ENCODE measurements at regions not wholly inside any gene's neighbourhood (a gene's known extent, or its start where the extent isn't known, plus 50 kb on each side); places are given as distances from the start of the nearest gene placed in this dataset.

DNA sequence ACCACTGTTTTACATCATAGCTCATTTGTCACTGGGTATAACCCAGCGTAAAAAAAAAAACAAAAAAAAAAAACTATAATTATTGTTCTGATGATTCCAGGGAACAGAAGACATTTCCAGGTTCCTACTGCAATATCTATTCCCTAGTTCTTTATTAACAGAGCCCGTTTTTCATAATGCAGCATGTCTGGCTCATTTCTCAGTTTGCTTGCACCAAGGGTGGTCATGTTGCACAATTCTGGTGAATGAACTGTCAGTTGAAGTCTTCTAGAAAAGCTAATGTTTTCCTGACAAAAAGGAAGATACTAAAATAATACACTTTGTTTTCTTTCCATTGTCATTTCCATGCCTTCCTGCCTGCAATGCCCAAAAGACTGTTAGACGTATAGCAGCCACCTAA, 180.1 kb downstream of the RDH14 start:
- TF ChIP-seq CREB1 (CRISPR knock-in tag; IDR thresholded peaks at IDR 0.05; ENCODE audit: low read depth), result no peak
- TF ChIP-seq, protein P1, sequence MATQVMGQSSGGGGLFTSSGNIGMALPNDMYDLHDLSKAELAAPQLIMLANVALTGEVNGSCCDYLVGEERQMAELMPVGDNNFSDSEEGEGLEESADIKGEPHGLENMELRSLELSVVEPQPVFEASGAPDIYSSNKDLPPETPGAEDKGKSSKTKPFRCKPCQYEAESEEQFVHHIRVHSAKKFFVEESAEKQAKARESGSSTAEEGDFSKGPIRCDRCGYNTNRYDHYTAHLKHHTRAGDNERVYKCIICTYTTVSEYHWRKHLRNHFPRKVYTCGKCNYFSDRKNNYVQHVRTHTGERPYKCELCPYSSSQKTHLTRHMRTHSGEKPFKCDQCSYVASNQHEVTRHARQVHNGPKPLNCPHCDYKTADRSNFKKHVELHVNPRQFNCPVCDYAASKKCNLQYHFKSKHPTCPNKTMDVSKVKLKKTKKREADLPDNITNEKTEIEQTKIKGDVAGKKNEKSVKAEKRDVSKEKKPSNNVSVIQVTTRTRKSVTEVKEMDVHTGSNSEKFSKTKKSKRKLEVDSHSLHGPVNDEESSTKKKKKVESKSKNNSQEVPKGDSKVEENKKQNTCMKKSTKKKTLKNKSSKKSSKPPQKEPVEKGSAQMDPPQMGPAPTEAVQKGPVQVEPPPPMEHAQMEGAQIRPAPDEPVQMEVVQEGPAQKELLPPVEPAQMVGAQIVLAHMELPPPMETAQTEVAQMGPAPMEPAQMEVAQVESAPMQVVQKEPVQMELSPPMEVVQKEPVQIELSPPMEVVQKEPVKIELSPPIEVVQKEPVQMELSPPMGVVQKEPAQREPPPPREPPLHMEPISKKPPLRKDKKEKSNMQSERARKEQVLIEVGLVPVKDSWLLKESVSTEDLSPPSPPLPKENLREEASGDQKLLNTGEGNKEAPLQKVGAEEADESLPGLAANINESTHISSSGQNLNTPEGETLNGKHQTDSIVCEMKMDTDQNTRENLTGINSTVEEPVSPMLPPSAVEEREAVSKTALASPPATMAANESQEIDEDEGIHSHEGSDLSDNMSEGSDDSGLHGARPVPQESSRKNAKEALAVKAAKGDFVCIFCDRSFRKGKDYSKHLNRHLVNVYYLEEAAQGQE (IDR thresholded peaks at IDR 0.05; ENCODE audit: unreplicated experiment), result no peak
- TF ChIP-seq EZH2 (IDR thresholded peaks at IDR 0.05; ENCODE audit: low read depth, unreplicated experiment), result no peak
- TF ChIP-seq, protein P2, sequence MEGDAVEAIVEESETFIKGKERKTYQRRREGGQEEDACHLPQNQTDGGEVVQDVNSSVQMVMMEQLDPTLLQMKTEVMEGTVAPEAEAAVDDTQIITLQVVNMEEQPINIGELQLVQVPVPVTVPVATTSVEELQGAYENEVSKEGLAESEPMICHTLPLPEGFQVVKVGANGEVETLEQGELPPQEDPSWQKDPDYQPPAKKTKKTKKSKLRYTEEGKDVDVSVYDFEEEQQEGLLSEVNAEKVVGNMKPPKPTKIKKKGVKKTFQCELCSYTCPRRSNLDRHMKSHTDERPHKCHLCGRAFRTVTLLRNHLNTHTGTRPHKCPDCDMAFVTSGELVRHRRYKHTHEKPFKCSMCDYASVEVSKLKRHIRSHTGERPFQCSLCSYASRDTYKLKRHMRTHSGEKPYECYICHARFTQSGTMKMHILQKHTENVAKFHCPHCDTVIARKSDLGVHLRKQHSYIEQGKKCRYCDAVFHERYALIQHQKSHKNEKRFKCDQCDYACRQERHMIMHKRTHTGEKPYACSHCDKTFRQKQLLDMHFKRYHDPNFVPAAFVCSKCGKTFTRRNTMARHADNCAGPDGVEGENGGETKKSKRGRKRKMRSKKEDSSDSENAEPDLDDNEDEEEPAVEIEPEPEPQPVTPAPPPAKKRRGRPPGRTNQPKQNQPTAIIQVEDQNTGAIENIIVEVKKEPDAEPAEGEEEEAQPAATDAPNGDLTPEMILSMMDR (conservative IDR thresholded peaks at IDR 0.05; ENCODE audit: low read depth in 2 of 2), result no peak
- no peak for TF ChIP-seq NANOG (IDR thresholded peaks at IDR 0.05; ENCODE audit: borderline replicate concordance)
- TF ChIP-seq POLR2AphosphoS5 (IDR thresholded peaks at IDR 0.05; ENCODE audit: low read depth), result no peak
- TF ChIP-seq ZNF331 (CRISPR knock-in tag; IDR thresholded peaks at IDR 0.05; ENCODE audit: low read depth), result no peak
